ENCODE measurements at regions not wholly inside any gene's neighbourhood (a gene's known extent, or its start where the extent isn't known, plus 50 kb on each side); places are given as distances from the start of the nearest gene placed in this dataset.

DNA sequence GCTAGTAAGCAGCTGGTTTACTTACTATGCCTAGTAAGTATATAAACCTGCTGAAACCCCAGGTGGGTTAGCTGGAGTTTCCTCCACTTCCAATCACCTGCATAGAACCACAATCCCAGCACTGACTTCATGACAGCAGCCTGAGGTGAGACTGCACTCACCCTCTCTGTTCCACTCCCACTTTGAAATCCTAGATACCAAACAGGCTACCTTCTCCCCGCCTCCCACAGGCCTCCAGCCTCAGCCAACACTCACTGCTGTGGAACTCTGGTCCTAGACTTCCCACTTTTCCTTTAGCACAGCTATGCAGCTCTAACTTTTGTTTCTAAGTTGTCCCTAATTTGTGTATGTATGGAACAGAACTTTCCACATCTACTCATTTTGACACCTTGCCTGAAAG is 149.7 kb upstream of the ARID1B start:
- TF ChIP-seq POLR2AphosphoS5 (IDR thresholded peaks at IDR 0.05): no peak
- TF ChIP-seq, protein P1, sequence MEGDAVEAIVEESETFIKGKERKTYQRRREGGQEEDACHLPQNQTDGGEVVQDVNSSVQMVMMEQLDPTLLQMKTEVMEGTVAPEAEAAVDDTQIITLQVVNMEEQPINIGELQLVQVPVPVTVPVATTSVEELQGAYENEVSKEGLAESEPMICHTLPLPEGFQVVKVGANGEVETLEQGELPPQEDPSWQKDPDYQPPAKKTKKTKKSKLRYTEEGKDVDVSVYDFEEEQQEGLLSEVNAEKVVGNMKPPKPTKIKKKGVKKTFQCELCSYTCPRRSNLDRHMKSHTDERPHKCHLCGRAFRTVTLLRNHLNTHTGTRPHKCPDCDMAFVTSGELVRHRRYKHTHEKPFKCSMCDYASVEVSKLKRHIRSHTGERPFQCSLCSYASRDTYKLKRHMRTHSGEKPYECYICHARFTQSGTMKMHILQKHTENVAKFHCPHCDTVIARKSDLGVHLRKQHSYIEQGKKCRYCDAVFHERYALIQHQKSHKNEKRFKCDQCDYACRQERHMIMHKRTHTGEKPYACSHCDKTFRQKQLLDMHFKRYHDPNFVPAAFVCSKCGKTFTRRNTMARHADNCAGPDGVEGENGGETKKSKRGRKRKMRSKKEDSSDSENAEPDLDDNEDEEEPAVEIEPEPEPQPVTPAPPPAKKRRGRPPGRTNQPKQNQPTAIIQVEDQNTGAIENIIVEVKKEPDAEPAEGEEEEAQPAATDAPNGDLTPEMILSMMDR (IDR thresholded peaks at IDR 0.05): no peak

Data from prostate gland (tissue), 2 donors.